ENCODE measurements at regions not wholly inside any gene's neighbourhood (a gene's known extent, or its start where the extent isn't known, plus 50 kb on each side); places are given as distances from the start of the nearest gene placed in this dataset.

GRCh38 chr5:124444147-124444775 is 302.2 kb downstream of the ZNF608 start:
- Histone ChIP-seq H3K9me1 (replicated peaks; ENCODE audit: control insufficient read depth, extremely low read depth, insufficient read depth, low read length) (no peaks in the 10 kb centered on the region), H3K9me3 (replicated peaks; ENCODE audit: control insufficient read depth, insufficient read depth, low read length) (no peaks in the 10 kb centered on the region), H3K27ac (ENCODE audit: insufficient read depth, low read depth, low read length) (no peak overlapping the region), H3K79me2 (ENCODE audit: control insufficient read depth, insufficient read depth, low read length) (no peaks in the 10 kb centered on the region), H3K27me3 (ENCODE audit: control insufficient read depth in 2 of 2, insufficient read depth in 2 of 2, low read length in 2 of 2) (peaks cover 0 to 4% of the 10 kb centered on the region in 2 experiments), H3K9ac (replicated peaks; ENCODE audit: extremely low read depth, insufficient read depth, low read length) (no peak overlapping the region), H4K20me1 (replicated peaks; ENCODE audit: control insufficient read depth, extremely low read depth, insufficient read depth, low read length) (no peaks in the 10 kb centered on the region), H2AFZ (ENCODE audit: low read depth, low read length) (no peak overlapping the region), H3K4me1 (ENCODE audit: control insufficient read depth, extremely low read depth, insufficient read depth, low read length) (peaks cover 3% of the 10 kb centered on the region), H3K36me3 (ENCODE audit: control insufficient read depth in 2 of 2, extremely low read depth in 1 of 2, insufficient read depth in 2 of 2, low read length in 2 of 2) (no peaks in the 10 kb centered on the region), H3K4me2 (ENCODE audit: insufficient read depth, low read length) (no peak overlapping the region), H3K4me3 (replicated peaks in 1 of 3; ENCODE audit: insufficient read depth in 1 of 3, low read depth in 1 of 3, low read length in 3 of 3) (no peak overlapping the region)
- FAIRE-seq (no peak), DNase-seq (ENCODE audit: low read depth, low spot score) (no peak)
- intact Hi-C loops (cut with micrococcal nuclease) (no loop called here), dilution Hi-C loops (cut with MboI; ENCODE audit: extremely low pct_ligation_motif_present, low sequenced_read_pairs) (no loop called here)
- ChIA-PET CTCF (no interaction called here), POLR2A (no interaction called here)
- TF ChIP-seq POLR2AphosphoS5 (IDR thresholded peaks at IDR 0.05; ENCODE audit: insufficient read depth, low read depth, low read length), result no peak
- TF ChIP-seq EZH2 (IDR thresholded peaks at IDR 0.05; ENCODE audit: borderline replicate concordance, low read depth, low read length, severe bottlenecking), result no peak
- no TSS peak for BruUV-seq (replicated peaks)

- H3K36me3 ChIP-seq (ENCODE audit: control insufficient read depth in 2 of 2, extremely low read depth in 1 of 2, insufficient read depth in 2 of 2, low read length in 2 of 2), result no peaks in the 10 kb centered on the region
- no peak for TF ChIP-seq JUN (IDR thresholded peaks at IDR 0.05; ENCODE audit: borderline replicate concordance, insufficient read depth, insufficient read length, low read depth)
- no peak for TF ChIP-seq EZH2 (IDR thresholded peaks at IDR 0.05; ENCODE audit: borderline replicate concordance, low read depth, low read length, severe bottlenecking)
- TF ChIP-seq MYC (IDR thresholded peaks at IDR 0.05; ENCODE audit: low read depth, low read length), result no peak
- TF ChIP-seq POLR2A (IDR thresholded peaks at IDR 0.05; ENCODE audit: low read depth, low read length), result no peak
- no peak for TF ChIP-seq MAX (IDR thresholded peaks at IDR 0.05; ENCODE audit: insufficient read depth, insufficient read length)
- TF ChIP-seq GATA2 (IDR thresholded peaks at IDR 0.05; ENCODE audit: insufficient read depth, insufficient read length, low read depth, low read length), result no peak
- no peak for TF ChIP-seq POLR2AphosphoS5 (IDR thresholded peaks at IDR 0.05; ENCODE audit: insufficient read depth, low read depth, low read length)
- TF ChIP-seq CTCF (IDR thresholded peaks at IDR 0.05; ENCODE audit: extremely low read depth in 1 of 2, insufficient read depth in 1 of 2, low read depth in 1 of 2, low read length in 2 of 2), result no peak
- TF ChIP-seq FOS (IDR thresholded peaks at IDR 0.05; ENCODE audit: borderline replicate concordance, insufficient read depth, low read length), result no peak
- FAIRE-seq (no peak), DNase-seq (ENCODE audit: low read depth, low spot score) (no peak)
- no peak overlapping the region for H3K4me3 ChIP-seq (replicated peaks in 1 of 3; ENCODE audit: insufficient read depth in 1 of 3, low read depth in 1 of 3, low read length in 3 of 3)
- no peak overlapping the region for H3K27ac ChIP-seq (ENCODE audit: insufficient read depth, low read depth, low read length)
- H3K9me1 ChIP-seq (replicated peaks; ENCODE audit: control insufficient read depth, extremely low read depth, insufficient read depth, low read length), result no peaks in the 10 kb centered on the region
- ChIA-PET POLR2A (no interaction called here), CTCF (no interaction called here)
- dilution Hi-C loops (cut with MboI; ENCODE audit: extremely low pct_ligation_motif_present, low sequenced_read_pairs), result no loop called here
- intact Hi-C loops (cut with micrococcal nuclease), result no loop called here
- H3K79me2 ChIP-seq (ENCODE audit: control insufficient read depth, insufficient read depth, low read length), result no peaks in the 10 kb centered on the region
- no peak overlapping the region for H3K9ac ChIP-seq (replicated peaks; ENCODE audit: extremely low read depth, insufficient read depth, low read length)
- H3K4me1 ChIP-seq (ENCODE audit: control insufficient read depth, extremely low read depth, insufficient read depth, low read length), result peaks cover 7% of the 10 kb centered on the region
- H4K20me1 ChIP-seq (replicated peaks; ENCODE audit: control insufficient read depth, extremely low read depth, insufficient read depth, low read length), result no peaks in the 10 kb centered on the region
- no TSS peak for BruUV-seq (replicated peaks)
- H3K27me3 ChIP-seq (ENCODE audit: control insufficient read depth in 2 of 2, insufficient read depth in 2 of 2, low read length in 2 of 2), result no peaks in the 10 kb centered on the region
- no peaks in the 10 kb centered on the region for H3K9me3 ChIP-seq (replicated peaks; ENCODE audit: control insufficient read depth, insufficient read depth, low read length)
- H3K4me2 ChIP-seq (ENCODE audit: insufficient read depth, low read length), result no peak overlapping the region
- H2AFZ ChIP-seq (ENCODE audit: low read depth, low read length), result no peak overlapping the region
Observed at GRCh38 chr5:124440471-124440870, 306.0 kb downstream of the ZNF608 start.

Measured in endothelial cell of umbilical vein (primary cell).